SK-N-MC (cell line): ENCODE measurements at regions not wholly inside any gene's neighbourhood (a gene's known extent, or its start where the extent isn't known, plus 50 kb on each side); places are given as distances from the start of the nearest gene placed in this dataset.

Experiments
- EZH2 ChIP-seq: fragments of 200-600 bp; sonication (generic); IDR thresholded peaks from one replicate; pipeline ENCODE4 v1.6.1; 2017; ENCODE audit warnings: antibody characterized with exemption
- POLR2AphosphoS5 ChIP-seq: IDR thresholded peaks from 2 replicates; pipeline ENCODE4 v1.6.1; 2012; ENCODE audit warnings: mild to moderate bottlenecking, low read depth, low read length, borderline replicate concordance

- TF ChIP-seq EZH2 (no peak), POLR2AphosphoS5 (no peak)
Observed at GRCh38 chr5:23257656-23258055, 249.8 kb upstream of the PRDM9 start.
